GM23248 (cell line): ENCODE measurements at regions not wholly inside any gene's neighbourhood (a gene's known extent, or its start where the extent isn't known, plus 50 kb on each side); places are given as distances from the start of the nearest gene placed in this dataset.

Experiments used
- DNase-seq: peaks from one replicate; pipeline ENCODE4 v3.0.0-alpha.2; 2015
- H2AFZ ChIP-seq: fragments of 200-600 bp; sonication (generic); 2 replicates; pipeline ENCODE4 v1.6.1; 2016; ENCODE audit warnings: antibody characterized with exemption
- H3F3A ChIP-seq: fragments of 200-600 bp; sonication (generic); 2 replicates; pipeline ENCODE4 v1.6.1; 2016; ENCODE audit warnings: mild to moderate bottlenecking, antibody characterized with exemption, mixed run types; ENCODE audit not compliant: insufficient read depth
- H3K27ac ChIP-seq: fragments of 200-600 bp; sonication (generic); 2 replicates; pipeline ENCODE4 v1.5.1; 2016; ENCODE audit warnings: mild to moderate bottlenecking
- H3K27me3 ChIP-seq: fragments of 200-600 bp; sonication (generic); replicated peaks from 2 replicates; pipeline ENCODE4 v1.6.1; 2016; ENCODE audit warnings: mild to moderate bottlenecking; ENCODE audit not compliant: insufficient read depth
- H3K36me3 ChIP-seq: fragments of 200-600 bp; sonication (generic); 2 replicates; pipeline ENCODE4 v1.6.1; 2016; ENCODE audit warnings: low read depth, mild to moderate bottlenecking
- H3K4me1 ChIP-seq: fragments of 200-600 bp; sonication (generic); 2 replicates; pipeline ENCODE4 v1.6.1; 2016; ENCODE audit warnings: mild to moderate bottlenecking; ENCODE audit not compliant: insufficient read depth
- H3K4me2 ChIP-seq: fragments of 200-600 bp; sonication (generic); one replicate; pipeline ENCODE4 v1.6.1; 2016; ENCODE audit warnings: mild to moderate bottlenecking; ENCODE audit not compliant: unreplicated experiment
- H3K4me3 ChIP-seq: fragments of 200-600 bp; sonication (generic); 2 replicates; pipeline ENCODE4 v1.5.1; 2016; ENCODE audit warnings: mild to moderate bottlenecking
- H3K79me2 ChIP-seq: fragments of 200-600 bp; sonication (generic); 2 replicates; pipeline ENCODE4 v1.6.1; 2016; ENCODE audit warnings: mild to moderate bottlenecking; ENCODE audit not compliant: insufficient read depth
- H3K9ac ChIP-seq: fragments of 200-600 bp; sonication (generic); 2 replicates; pipeline ENCODE4 v1.6.1; 2016; ENCODE audit warnings: mild to moderate bottlenecking
- H3K9me2 ChIP-seq: fragments of 200-600 bp; sonication (generic); 2 replicates; pipeline ENCODE4 v1.6.1; 2016; ENCODE audit warnings: mixed run types, mild to moderate bottlenecking, moderate library complexity; ENCODE audit not compliant: insufficient read depth
- H3K9me3 ChIP-seq: fragments of 200-600 bp; sonication (generic); one replicate; pipeline ENCODE4 v1.6.1; 2017; ENCODE audit warnings: low read depth
- H4K20me1 ChIP-seq: fragments of 200-600 bp; sonication (generic); 2 replicates; pipeline ENCODE4 v1.6.0; 2016; ENCODE audit not compliant: insufficient read depth
- EZH2 ChIP-seq: fragments of 200-600 bp; sonication (generic); IDR thresholded peaks from 2 replicates; pipeline ENCODE4 v1.6.1; 2018; ENCODE audit warnings: antibody characterized with exemption, mild to moderate bottlenecking; ENCODE audit not compliant: insufficient read depth, poor library complexity, severe bottlenecking
- EZH2phosphoT487 ChIP-seq: fragments of 200-600 bp; sonication (generic); IDR thresholded peaks from 2 replicates; pipeline ENCODE4 v1.6.1; 2018; ENCODE audit warnings: antibody characterized with exemption, moderate library complexity, mild to moderate bottlenecking, low read depth; ENCODE audit not compliant: insufficient read depth
- WGBS, 2 experiments: methylation state at CpG; one replicate each; pipeline ENCODE4 v1.1.6; 2015 to 2017; ENCODE audit warnings: low lambda C conversion rate in 2 of 2, low coverage in 1 of 2; ENCODE audit errors: missing lambda C conversion rate in 2 of 2; 5-methylcytosine and 5-hydroxymethylcytosine counted together
- in situ Hi-C: fragments of 300-500 bp; cut with MboI; formaldehyde crosslinking; loops from 2 replicates; pipeline ENCODE4 v1.15.0; 2020

GRCh38 chr4:18844726-18845125, 823.2 kb upstream of the LCORL start:
- no peak overlapping the region for H3K27ac ChIP-seq
- no peak for DNase-seq

GRCh38 chr4:18842431-18842830, 820.9 kb upstream of the LCORL start:
- Histone ChIP-seq H3K9me2 (no peaks in the 10 kb centered on the region), H3K9me3 (no peaks in the 10 kb centered on the region), H3K4me1 (no peaks in the 10 kb centered on the region), H3K79me2 (no peaks in the 10 kb centered on the region), H4K20me1 (no peaks in the 10 kb centered on the region), H3F3A (no peaks in the 10 kb centered on the region), H2AFZ (no peak overlapping the region), H3K27me3 (no peaks in the 10 kb centered on the region), H3K4me3 (no peak overlapping the region), H3K36me3 (no peaks in the 10 kb centered on the region), H3K27ac (no peak overlapping the region), H3K9ac (no peak overlapping the region), H3K4me2 (no peak overlapping the region)
- WGBS, 2 experiments = 35 to 38% methylated on average over 5 of the region's 5 CpGs
- no peak for DNase-seq
- in situ Hi-C loops = no loop called here
- no peak for TF ChIP-seq EZH2phosphoT487
- TF ChIP-seq EZH2 = no peak

More at GRCh38 chr4:18844726-18845125, 823.2 kb upstream of the LCORL start:
- no peaks in the 10 kb centered on the region for H4K20me1 ChIP-seq
- TF ChIP-seq EZH2 (no peak), EZH2phosphoT487 (no peak)
- in situ Hi-C loops = no loop called here
- H3K4me3 ChIP-seq = no peak overlapping the region
- no peak overlapping the region for H2AFZ ChIP-seq
- H3K4me2 ChIP-seq = no peak overlapping the region
- H3K9me2 ChIP-seq = no peaks in the 10 kb centered on the region
- 22 to 26% methylated on average over 1 of the region's 1 CpG for WGBS, 2 experiments
- H3K36me3 ChIP-seq = no peaks in the 10 kb centered on the region
- H3F3A ChIP-seq = no peaks in the 10 kb centered on the region
- no peaks in the 10 kb centered on the region for H3K79me2 ChIP-seq
- no peaks in the 10 kb centered on the region for H3K9me3 ChIP-seq
- H3K4me1 ChIP-seq = no peaks in the 10 kb centered on the region
- no peak overlapping the region for H3K9ac ChIP-seq
- no peaks in the 10 kb centered on the region for H3K27me3 ChIP-seq

DNA sequence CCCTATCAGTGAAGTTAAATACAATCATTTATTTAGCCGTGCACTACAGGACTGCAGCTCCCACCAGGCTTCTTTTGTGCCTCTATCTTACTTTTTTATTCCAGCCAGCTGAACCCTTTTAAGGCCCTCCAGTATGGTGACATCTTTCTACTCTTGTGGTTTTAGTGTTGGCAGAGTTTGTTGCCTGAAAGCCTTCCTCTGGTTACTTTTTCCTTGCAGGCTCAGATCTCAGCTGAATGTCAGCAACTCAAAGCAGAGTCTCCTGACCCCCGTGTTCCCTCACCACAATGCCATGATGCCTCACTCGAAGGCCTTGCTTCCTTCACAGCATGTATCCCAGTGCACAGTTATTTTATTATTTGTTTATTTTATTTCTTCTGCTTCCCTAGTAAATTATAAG, 818.9 kb upstream of the LCORL start:
- no peak overlapping the region for H3K27ac ChIP-seq
- no peaks in the 10 kb centered on the region for H4K20me1 ChIP-seq
- no peak for TF ChIP-seq EZH2phosphoT487
- TF ChIP-seq EZH2 = no peak
- H2AFZ ChIP-seq = no peak overlapping the region
- H3K36me3 ChIP-seq = no peaks in the 10 kb centered on the region
- no peak overlapping the region for H3K9ac ChIP-seq
- in situ Hi-C loops = no loop called here
- no peaks in the 10 kb centered on the region for H3K27me3 ChIP-seq
- no peaks in the 10 kb centered on the region for H3K79me2 ChIP-seq
- no peaks in the 10 kb centered on the region for H3F3A ChIP-seq
- no peak overlapping the region for H3K4me3 ChIP-seq
- no peaks in the 10 kb centered on the region for H3K9me3 ChIP-seq
- H3K9me2 ChIP-seq = no peaks in the 10 kb centered on the region
- DNase-seq = no peak
- H3K4me2 ChIP-seq = no peak overlapping the region
- 13 to 26% methylated on average over 3 of the region's 3 CpGs for WGBS, 2 experiments
- H3K4me1 ChIP-seq = no peaks in the 10 kb centered on the region

DNA sequence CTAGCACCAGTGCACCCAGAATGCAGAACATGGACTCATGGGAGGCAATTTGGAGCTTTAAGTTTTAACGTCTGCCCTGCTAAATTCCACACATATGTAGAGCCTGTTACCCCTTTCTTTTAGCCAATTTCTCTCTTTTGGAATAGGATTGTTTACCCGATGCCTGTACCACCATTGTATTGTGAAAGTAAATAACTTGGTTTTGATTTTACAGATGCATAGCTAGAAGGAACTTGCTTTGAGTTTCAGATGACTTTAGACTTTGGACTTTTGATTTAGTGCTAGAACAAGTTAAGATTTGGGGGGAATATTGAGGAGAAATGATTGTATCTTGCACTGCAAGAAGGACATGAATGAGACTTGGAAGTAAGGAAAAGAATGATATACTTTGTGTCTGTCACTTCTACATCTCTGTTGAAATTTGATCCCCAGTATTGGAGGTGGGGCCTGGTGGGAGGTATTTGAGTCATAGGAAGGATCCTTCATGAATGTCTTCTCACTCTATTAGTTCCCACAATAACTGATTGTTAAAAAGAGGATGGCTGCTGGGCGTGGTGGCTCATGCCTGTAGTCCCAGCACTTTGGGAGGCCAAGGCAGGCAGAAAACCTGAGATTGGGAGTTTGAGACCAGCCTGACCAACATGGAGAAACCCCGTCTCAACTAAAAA, 794.8 kb upstream of the LCORL start:
- no peaks in the 10 kb centered on the region for H3K9me2 ChIP-seq
- no peaks in the 10 kb centered on the region for H3F3A ChIP-seq
- H3K4me3 ChIP-seq = no peak overlapping the region
- no peaks in the 10 kb centered on the region for H3K9me3 ChIP-seq
- in situ Hi-C loops = no loop called here
- no peaks in the 10 kb centered on the region for H3K79me2 ChIP-seq
- no peaks in the 10 kb centered on the region for H3K4me1 ChIP-seq
- no peak overlapping the region for H3K4me2 ChIP-seq
- TF ChIP-seq EZH2 (no peak), EZH2phosphoT487 (no peak)
- H3K36me3 ChIP-seq = no peaks in the 10 kb centered on the region
- no peaks in the 10 kb centered on the region for H4K20me1 ChIP-seq
- no peak overlapping the region for H3K9ac ChIP-seq
- H3K27me3 ChIP-seq = no peaks in the 10 kb centered on the region
- H2AFZ ChIP-seq = no peak overlapping the region
- no peak overlapping the region for H3K27ac ChIP-seq
- no peak for DNase-seq
- 21% methylated on average over 4 of the region's 4 CpGs for WGBS, 2 experiments
